Left lung (tissue), 4 donors: ENCODE measurements at regions not wholly inside any gene's neighbourhood (a gene's known extent, or its start where the extent isn't known, plus 50 kb on each side); places are given as distances from the start of the nearest gene placed in this dataset.
"Not testable (repeated sequence)": the region's sequence is repeated elsewhere in the genome, so short reads cannot be mapped to it uniquely, and the experiment has no call there.

Source experiments
- ATAC-seq: fragments of 200-7000 bp; cut with Tn5 transposase; one replicate; pipeline ENCODE4 v1.9.1; 2020; ENCODE audit warnings: moderate library complexity
- DNase-seq, 4 donors: peaks; one replicate each; pipeline ENCODE4 v3.0.0-alpha.2; 2013 to 2020
- H3K27ac ChIP-seq, 2 donors: fragments of 200-600 bp; sonication (generic) in 1 of 2; one replicate each; pipeline versions ENCODE4 v1.5.0 to v1.8.0; 2020 to 2021
- H3K27me3 ChIP-seq, 2 donors: fragments of 200-600 bp; sonication (generic) in 1 of 2; one replicate each; pipeline versions ENCODE4 v1.5.0 to v1.8.0; 2020 to 2021
- H3K36me3 ChIP-seq, 2 donors: fragments of 200-600 bp; sonication (generic) in 1 of 2; one replicate each; pipeline versions ENCODE4 v1.5.0 to v1.8.0; 2020 to 2021
- H3K4me1 ChIP-seq, 2 donors: fragments of 200-600 bp; one replicate each; pipeline ENCODE4 v1.8.0; 2021
- H3K4me3 ChIP-seq, 2 donors: fragments of 200-600 bp; sonication (generic) in 1 of 2; one replicate each; pipeline versions ENCODE4 v1.5.0 to v1.8.0; 2020 to 2021; ENCODE audit warnings: mild to moderate bottlenecking in 1 of 2
- H3K9me3 ChIP-seq, 2 donors: fragments of 200-600 bp; sonication (generic) in 1 of 2; one replicate each; pipeline versions ENCODE4 v1.5.0 to v1.8.0; 2020 to 2021
- intact Hi-C, 2 donors: fragments of 100-400 bp; cut with DNase I; formaldehyde crosslinking; loops; one replicate each; pipeline versions ENCODE4 v1.11.2 to v1.14.2; 2022
- TF ChIP-seq, protein P1 (sequence below), 2 donors: fragments of 200-600 bp; sonication (generic) in 1 of 2; IDR thresholded peaks; one replicate each; pipeline versions ENCODE4 v1.5.0 to v1.8.0; 2021; ENCODE audit warnings: antibody characterized with exemption in 2 of 2
- donor health status: DM: no; HTN: yes; CAD: no.
- donor health status: DM: no; HTN: no; CAD: no.

DNA sequence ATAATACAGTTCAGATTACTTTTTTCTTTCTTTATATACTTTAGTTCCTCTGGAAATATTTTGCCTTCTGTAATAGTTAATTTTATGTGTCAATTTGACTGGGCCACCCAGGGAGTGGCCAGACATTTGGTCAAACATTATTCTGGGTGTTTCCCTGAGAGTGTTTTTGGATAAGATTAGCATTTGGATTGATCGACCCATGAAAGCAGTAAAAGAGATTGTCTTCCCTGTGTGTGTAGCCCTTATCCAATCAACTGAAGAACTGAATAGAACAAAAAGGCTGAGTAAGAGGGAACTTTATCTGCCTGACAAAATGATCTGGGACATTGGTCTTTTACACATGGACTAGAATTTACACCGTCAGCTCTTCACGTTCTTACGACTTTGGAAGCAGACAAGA is 1190.1 kb upstream of the FAM98A start:
- Histone ChIP-seq H3K36me3 (no peaks in the 10 kb centered on the region), H3K27ac (no peak overlapping the region), H3K4me1 (no peaks in the 10 kb centered on the region), H3K9me3 (peaks cover 0 to 2% of the 10 kb centered on the region in 2 donors), H3K4me3 (no peak overlapping the region), H3K27me3 (no peaks in the 10 kb centered on the region)
- TF ChIP-seq, protein P1, sequence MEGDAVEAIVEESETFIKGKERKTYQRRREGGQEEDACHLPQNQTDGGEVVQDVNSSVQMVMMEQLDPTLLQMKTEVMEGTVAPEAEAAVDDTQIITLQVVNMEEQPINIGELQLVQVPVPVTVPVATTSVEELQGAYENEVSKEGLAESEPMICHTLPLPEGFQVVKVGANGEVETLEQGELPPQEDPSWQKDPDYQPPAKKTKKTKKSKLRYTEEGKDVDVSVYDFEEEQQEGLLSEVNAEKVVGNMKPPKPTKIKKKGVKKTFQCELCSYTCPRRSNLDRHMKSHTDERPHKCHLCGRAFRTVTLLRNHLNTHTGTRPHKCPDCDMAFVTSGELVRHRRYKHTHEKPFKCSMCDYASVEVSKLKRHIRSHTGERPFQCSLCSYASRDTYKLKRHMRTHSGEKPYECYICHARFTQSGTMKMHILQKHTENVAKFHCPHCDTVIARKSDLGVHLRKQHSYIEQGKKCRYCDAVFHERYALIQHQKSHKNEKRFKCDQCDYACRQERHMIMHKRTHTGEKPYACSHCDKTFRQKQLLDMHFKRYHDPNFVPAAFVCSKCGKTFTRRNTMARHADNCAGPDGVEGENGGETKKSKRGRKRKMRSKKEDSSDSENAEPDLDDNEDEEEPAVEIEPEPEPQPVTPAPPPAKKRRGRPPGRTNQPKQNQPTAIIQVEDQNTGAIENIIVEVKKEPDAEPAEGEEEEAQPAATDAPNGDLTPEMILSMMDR (IDR thresholded peaks at IDR 0.05), result no peak
- DNase-seq (no peak), ATAC-seq (no peak)
- intact Hi-C loops, result no loop called here

DNA sequence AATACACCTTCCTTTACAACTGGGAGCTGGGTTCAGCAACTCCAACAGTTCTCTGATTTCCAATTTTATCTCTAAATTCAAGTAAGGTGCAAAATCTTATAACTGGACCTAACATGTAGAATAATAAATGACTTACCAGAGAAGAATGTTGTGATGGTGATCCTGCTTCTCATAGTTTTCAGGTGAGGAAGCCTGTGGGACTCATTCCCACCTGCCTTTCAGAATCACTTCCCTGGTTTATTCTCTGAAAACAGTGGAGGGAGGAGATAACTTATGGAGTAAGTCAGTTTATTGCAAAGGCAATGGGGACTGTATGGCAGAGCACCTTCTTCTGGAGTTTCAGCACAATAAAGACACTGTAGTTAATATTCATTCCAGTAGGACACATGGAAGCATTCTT is 1188.2 kb upstream of the FAM98A start:
- intact Hi-C loops, result no loop called here
- TF ChIP-seq, protein P1 (IDR thresholded peaks at IDR 0.05), result no peak
- DNase-seq (no peak), ATAC-seq (no peak)
- H3K27ac ChIP-seq, result no peak overlapping the region
- no peaks in the 10 kb centered on the region for H3K27me3 ChIP-seq
- no peaks in the 10 kb centered on the region for H3K36me3 ChIP-seq
- H3K4me1 ChIP-seq, result no peaks in the 10 kb centered on the region
- H3K9me3 ChIP-seq, result peaks cover 0 to 2% of the 10 kb centered on the region in 2 donors
- no peak overlapping the region for H3K4me3 ChIP-seq

DNA sequence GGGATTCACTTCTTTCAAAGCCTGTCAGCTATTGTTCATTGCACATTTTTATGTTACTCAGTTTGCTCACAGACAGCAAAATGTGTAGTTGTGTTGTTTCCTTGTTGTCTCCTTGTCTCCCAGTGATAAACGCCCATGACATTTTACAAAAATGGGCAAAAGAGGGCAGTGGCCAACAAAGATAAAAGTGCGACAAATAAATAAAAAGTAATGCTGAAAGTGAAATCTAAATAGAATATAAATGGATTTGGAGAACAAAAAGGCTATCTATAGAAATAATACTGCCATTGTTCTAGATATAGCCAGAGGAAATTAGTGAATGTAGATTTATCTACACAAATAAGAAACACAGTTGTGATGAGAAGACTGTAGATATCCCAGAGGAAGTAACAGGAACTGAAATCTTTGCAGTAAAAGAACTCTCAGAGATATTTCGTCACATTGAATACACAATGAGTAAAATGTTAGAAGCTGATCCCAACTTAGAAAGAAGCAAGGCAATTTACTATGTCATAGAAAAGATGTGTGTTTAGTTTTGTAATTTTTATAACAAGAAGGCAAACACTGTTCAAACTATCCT is 1186.2 kb upstream of the FAM98A start:
- ATAC-seq, result no peak
- no peaks in the 10 kb centered on the region for H3K27me3 ChIP-seq
- H3K36me3 ChIP-seq, result no peaks in the 10 kb centered on the region
- H3K4me3 ChIP-seq, result no peak overlapping the region
- TF ChIP-seq, protein P1 (IDR thresholded peaks at IDR 0.05), result no peak
- H3K9me3 ChIP-seq, result peaks cover 0 to 5% of the 10 kb centered on the region in 2 donors
- no peak for DNase-seq
- H3K4me1 ChIP-seq, result no peaks in the 10 kb centered on the region
- intact Hi-C loops, result no loop called here
- no peak overlapping the region for H3K27ac ChIP-seq

DNA sequence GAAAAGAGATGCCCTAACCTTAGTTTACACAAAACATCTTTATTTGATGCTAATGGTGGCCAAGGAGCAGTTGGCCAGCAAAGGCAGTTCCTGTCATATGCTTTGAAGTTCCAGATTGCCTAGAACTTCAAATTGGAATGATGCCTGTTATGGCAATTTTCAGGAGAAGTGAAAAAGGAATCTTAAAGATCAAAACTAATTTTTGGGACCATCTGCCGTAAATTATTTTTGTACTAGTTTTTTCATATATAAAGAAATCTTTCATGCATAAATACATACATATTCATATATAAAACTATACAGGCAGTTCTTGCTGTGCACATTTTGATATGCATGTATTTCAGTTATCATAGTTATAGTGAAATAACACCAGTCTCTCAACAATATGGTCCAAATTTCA is 1185.6 kb upstream of the FAM98A start:
- intact Hi-C loops, result no loop called here
- TF ChIP-seq, protein P1 (IDR thresholded peaks at IDR 0.05), result no peak
- Histone ChIP-seq H3K27ac (no peak overlapping the region), H3K4me3 (no peak overlapping the region), H3K9me3 (peaks cover 0 to 7% of the 10 kb centered on the region in 2 donors), H3K36me3 (no peaks in the 10 kb centered on the region), H3K4me1 (no peaks in the 10 kb centered on the region), H3K27me3 (no peaks in the 10 kb centered on the region)
- ATAC-seq (no peak), DNase-seq (no peak)

DNA sequence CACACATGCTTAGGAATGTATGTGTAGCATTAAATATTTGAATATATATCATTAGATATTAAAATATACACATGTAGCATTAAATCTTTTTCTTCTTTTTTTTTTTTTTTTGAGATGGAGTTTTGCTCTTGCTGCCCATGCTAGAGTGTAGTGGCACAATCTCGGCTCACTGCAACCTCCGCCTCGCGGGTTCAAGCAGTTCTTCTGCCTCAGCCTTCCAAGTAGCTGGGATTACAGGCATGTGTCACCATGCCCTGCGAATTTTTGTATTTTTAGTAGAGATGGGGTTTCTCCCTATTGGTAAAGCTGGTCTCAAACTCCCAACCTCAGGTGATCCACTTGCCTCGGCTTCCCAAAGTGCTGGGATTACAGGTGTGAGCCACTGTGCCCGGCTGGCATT is 1151.6 kb upstream of the FAM98A start:
- H3K27ac ChIP-seq, ATAC-seq, H3K36me3 ChIP-seq, H3K27me3 ChIP-seq, intact Hi-C loops, DNase-seq, H3K9me3 ChIP-seq, H3K4me3 ChIP-seq, H3K4me1 ChIP-seq: not testable (repeated sequence)

DNA sequence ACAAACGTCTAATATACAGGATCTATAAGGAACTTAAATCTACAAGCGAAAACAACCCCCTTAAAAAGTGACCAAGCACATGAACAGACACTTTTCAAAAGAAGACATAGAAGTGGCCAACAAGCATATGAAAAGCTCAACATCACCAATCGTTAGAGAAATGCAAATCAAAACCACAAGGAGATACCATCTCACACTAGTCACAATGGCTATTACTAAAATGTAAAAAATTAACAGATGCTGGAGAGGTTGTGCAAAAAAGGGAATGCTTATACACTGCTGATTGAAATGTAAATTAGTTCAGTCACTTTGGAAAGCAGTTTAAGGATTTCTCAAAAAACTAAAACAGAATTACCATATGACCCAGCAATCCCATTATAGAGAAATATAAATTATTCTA is 1148.5 kb upstream of the FAM98A start:
- DNase-seq (no peak), ATAC-seq (no peak)
- no peak overlapping the region for H3K4me3 ChIP-seq
- TF ChIP-seq, protein P1 (IDR thresholded peaks at IDR 0.05), result no peak
- H3K9me3 ChIP-seq, result peaks cover 0 to 4% of the 10 kb centered on the region in 2 donors
- no peaks in the 10 kb centered on the region for H3K27me3 ChIP-seq
- H3K4me1 ChIP-seq, result no peaks in the 10 kb centered on the region
- H3K27ac ChIP-seq, result no peak overlapping the region
- H3K36me3 ChIP-seq, result no peaks in the 10 kb centered on the region
- intact Hi-C loops, result no loop called here
